Kidney (tissue), 13 donors: ENCODE measurements at regions not wholly inside any gene's neighbourhood (a gene's known extent, or its start where the extent isn't known, plus 50 kb on each side); places are given as distances from the start of the nearest gene placed in this dataset.
A peak's percentile ranks its signal among the peaks of the same experiment; 100 is the strongest.

Source experiments
- DNase-seq, 5 donors: peaks; one replicate each; pipeline ENCODE4 v3.0.0-alpha.2; 2013 to 2020
- FAIRE-seq: peaks from 2 replicates; lab custom pipeline; 2012; peaks lifted over from hg19 to GRCh38; lab: Jason Lieb, UNC
- H3K27ac ChIP-seq, 2 donors: one replicate each; pipeline ENCODE4 v1.7.0; 2013; ENCODE audit warnings: low read depth in 2 of 2, low read length in 2 of 2, inconsistent platforms in 1 of 2
- H3K27me3 ChIP-seq: one replicate; pipeline ENCODE4 v1.7.1; 2013; ENCODE audit warnings: low read length, inconsistent platforms; ENCODE audit not compliant: control insufficient read depth, insufficient read depth
- H3K36me3 ChIP-seq, 3 donors: one replicate each; pipeline versions ENCODE4 v1.7.0 to v1.7.1; 2013; ENCODE audit warnings: low read length in 3 of 3, control low read depth in 1 of 3, inconsistent platforms in 1 of 3; ENCODE audit not compliant: insufficient read depth in 3 of 3, control insufficient read depth in 2 of 3
- H3K4me1 ChIP-seq, 3 donors: one replicate each; pipeline versions ENCODE4 v1.7.0 to v1.7.1; 2013; ENCODE audit warnings: low read length in 3 of 3, inconsistent platforms in 1 of 3, low read depth in 1 of 3; ENCODE audit not compliant: control insufficient read depth in 2 of 3, insufficient read depth in 2 of 3
- H3K4me3 ChIP-seq, 3 donors: one replicate each; pipeline versions ENCODE4 v1.7.0 to v1.8.1; 2013; ENCODE audit warnings: low read length in 3 of 3, control low read depth in 1 of 3, inconsistent platforms in 1 of 3
- H3K9ac ChIP-seq, 3 donors: one replicate each; pipeline versions ENCODE4 v1.7.0 to v1.7.1; 2013; ENCODE audit warnings: low read length in 3 of 3, control low read depth in 1 of 3, inconsistent platforms in 1 of 3
- H3K9me3 ChIP-seq, 3 donors: one replicate each; pipeline versions ENCODE4 v1.7.0 to v1.7.1; 2013; ENCODE audit warnings: low read length in 3 of 3, control low read depth in 1 of 3, inconsistent platforms in 1 of 3; ENCODE audit not compliant: control insufficient read depth in 2 of 3, insufficient read depth in 1 of 3
- intact Hi-C: fragments of 100-400 bp; cut with DNase I; formaldehyde crosslinking; loops from one replicate; pipeline ENCODE4 v1.11.1; 2022
- TF ChIP-seq, protein P1 (sequence below): IDR thresholded peaks from 3 replicates; pipeline ENCODE4 v1.5.1; 2012; ENCODE audit warnings: mild to moderate bottlenecking, moderate library complexity, borderline replicate concordance; ENCODE audit not compliant: insufficient read depth; ENCODE audit errors: extremely low read depth
- donor health status: control.
- donor health status: control.
- donor health status: control.
- donor health status: control.
- donor health status: control.
- donor health status: DM: yes; HTN: yes; CAD: no.
- donor health status: Normal renal cell carcinoma (clear cell type).

DNA sequence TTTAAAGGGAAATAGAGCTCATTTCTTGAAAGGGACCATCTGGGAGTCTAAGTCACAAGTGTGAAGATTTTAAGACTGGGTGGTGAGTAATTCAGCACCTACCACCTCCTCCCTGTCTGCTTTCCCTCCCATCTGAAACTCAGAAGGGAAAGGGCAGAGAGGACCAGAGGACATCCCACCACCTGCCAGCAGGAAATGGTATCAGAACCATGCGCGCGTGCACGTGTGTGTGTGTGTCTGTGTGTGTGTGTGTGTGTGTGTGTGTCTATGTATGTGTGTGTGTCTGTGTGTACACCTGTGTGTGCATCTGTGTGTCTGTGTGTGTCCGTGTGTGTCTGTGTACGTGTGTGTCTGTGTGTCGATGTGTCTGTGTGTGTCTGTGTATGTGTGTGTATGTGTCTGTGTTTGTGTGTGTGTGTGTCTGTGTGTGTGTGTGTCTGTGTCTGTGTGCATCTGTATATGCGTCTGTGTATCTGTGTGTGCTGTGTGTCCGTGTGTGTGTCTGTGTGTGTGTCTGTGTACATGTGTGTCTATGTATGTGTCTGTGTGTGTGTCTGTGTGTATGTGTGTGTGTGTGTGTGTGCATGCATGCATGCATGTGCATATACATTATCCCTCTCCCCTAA, 76.8 kb downstream of the ZFP36L2 start:
- Histone ChIP-seq H3K9me3 (no peaks in the 10 kb centered on the region), H3K9ac (no peak overlapping the region), H3K4me1 (peaks cover 0 to 3% (median 0%) of the 10 kb centered on the region in 3 donors), H3K36me3 (no peaks in the 10 kb centered on the region), H3K27ac (no peak overlapping the region), H3K4me3 (no peak overlapping the region), H3K27me3 (no peaks in the 10 kb centered on the region)
- TF ChIP-seq, protein P1, sequence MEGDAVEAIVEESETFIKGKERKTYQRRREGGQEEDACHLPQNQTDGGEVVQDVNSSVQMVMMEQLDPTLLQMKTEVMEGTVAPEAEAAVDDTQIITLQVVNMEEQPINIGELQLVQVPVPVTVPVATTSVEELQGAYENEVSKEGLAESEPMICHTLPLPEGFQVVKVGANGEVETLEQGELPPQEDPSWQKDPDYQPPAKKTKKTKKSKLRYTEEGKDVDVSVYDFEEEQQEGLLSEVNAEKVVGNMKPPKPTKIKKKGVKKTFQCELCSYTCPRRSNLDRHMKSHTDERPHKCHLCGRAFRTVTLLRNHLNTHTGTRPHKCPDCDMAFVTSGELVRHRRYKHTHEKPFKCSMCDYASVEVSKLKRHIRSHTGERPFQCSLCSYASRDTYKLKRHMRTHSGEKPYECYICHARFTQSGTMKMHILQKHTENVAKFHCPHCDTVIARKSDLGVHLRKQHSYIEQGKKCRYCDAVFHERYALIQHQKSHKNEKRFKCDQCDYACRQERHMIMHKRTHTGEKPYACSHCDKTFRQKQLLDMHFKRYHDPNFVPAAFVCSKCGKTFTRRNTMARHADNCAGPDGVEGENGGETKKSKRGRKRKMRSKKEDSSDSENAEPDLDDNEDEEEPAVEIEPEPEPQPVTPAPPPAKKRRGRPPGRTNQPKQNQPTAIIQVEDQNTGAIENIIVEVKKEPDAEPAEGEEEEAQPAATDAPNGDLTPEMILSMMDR: no peak
- DNase-seq (no peak), FAIRE-seq (no peak)
- intact Hi-C loops: no loop called here

GRCh38 chr2:43146083-43146482, 80.3 kb downstream of the ZFP36L2 start:
- intact Hi-C loops: no loop called here

DNA sequence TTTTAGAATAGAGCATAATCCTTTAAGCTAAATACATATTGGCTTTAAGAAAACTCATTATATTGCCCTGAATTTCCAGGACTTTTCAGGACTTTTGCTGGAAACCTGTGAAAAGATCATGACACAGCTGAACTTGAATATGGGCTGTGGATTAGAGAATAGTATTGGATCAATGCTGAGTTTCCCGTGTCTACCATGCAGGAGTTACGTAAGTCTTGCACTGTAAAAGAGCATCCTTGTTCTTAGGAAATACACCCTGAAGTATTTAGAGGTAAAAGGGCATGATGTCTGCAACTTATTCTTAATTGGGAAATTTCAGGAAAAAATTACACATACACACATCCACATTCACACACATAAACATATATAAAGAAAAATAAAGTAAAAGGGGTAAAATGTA, 82.1 kb downstream of the ZFP36L2 start:
- no peaks in the 10 kb centered on the region for H3K36me3 ChIP-seq
- intact Hi-C loops: no loop called here
- DNase-seq (no peak), FAIRE-seq (no peak)
- H3K27ac ChIP-seq: no peak overlapping the region
- no peaks in the 10 kb centered on the region for H3K9me3 ChIP-seq
- no peak overlapping the region for H3K4me3 ChIP-seq
- H3K4me1 ChIP-seq: peaks cover 0 to 2% (median 0%) of the 10 kb centered on the region in 3 donors
- TF ChIP-seq, protein P1: no peak
- no peaks in the 10 kb centered on the region for H3K27me3 ChIP-seq
- no peak overlapping the region for H3K9ac ChIP-seq

More at GRCh38 chr2:43146083-43146482, 80.3 kb downstream of the ZFP36L2 start:
- Histone ChIP-seq H3K4me3 (no peak overlapping the region), H3K27ac (no peak overlapping the region), H3K36me3 (no peaks in the 10 kb centered on the region), H3K9me3 (no peaks in the 10 kb centered on the region), H3K4me1 (no peaks in the 10 kb centered on the region), H3K27me3 (no peaks in the 10 kb centered on the region), H3K9ac (no peak overlapping the region)
- TF ChIP-seq, protein P1: no peak
- no peak for FAIRE-seq
- DNase-seq: no peak

DNA sequence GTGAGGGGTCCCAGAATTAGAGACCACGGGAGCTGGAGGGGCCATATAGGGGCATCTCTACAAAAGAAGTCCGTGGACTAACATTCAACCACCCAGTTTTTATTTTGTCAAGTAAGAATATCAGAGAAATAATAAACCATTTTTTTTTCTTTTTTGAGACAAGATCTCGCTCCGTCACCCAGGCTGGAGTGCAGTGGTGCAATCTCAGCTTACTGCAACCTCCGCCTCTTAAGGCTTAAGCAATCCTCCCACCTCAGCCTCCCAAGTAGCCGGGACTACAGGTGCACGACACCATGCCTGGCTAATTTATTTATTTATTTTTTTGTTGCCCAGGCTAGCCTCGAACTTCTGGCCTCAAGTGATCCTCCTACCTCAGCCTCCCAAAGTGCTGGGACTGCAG, 82.7 kb downstream of the ZFP36L2 start:
- TF ChIP-seq, protein P1: no peak
- DNase-seq: peak in 1 of 5 donors; percentile 23

More for the DNA sequence above, 82.7 kb downstream of the ZFP36L2 start:
- Histone ChIP-seq H3K27me3 (no peaks in the 10 kb centered on the region), H3K9me3 (no peaks in the 10 kb centered on the region), H3K9ac (no peak overlapping the region), H3K27ac (no peak overlapping the region), H3K4me1 (peaks cover 0 to 2% (median 0%) of the 10 kb centered on the region in 3 donors), H3K4me3 (no peak overlapping the region), H3K36me3 (no peaks in the 10 kb centered on the region)
- FAIRE-seq: no peak
- intact Hi-C loops: no loop called here
